SK-N-SH (cell line): ENCODE measurements at regions not wholly inside any gene's neighbourhood (a gene's known extent, or its start where the extent isn't known, plus 50 kb on each side); places are given as distances from the start of the nearest gene placed in this dataset.

ENCODE experiments used
- CTCF ChIA-PET: fragments of 300-600, 350-600 bp; formaldehyde crosslinking; extraction: SDS; loops from one replicate; lab custom pipeline; 2021; lab: Yijun Ruan, JAX
- POLR2A ChIA-PET: fragments of 350-600 bp; sonication (Branson Sonifier 250); formaldehyde crosslinking; extraction: SDS; loops from one replicate; lab custom pipeline; 2020; ENCODE audit warnings: antibody characterized with exemption, inconsistent platforms; lab: Yijun Ruan, JAX
- DNase-seq: peaks from one replicate; pipeline ENCODE4 v3.0.0; 2012
- H2AFZ ChIP-seq: fragments of 200-600 bp; sonication (generic); 2 replicates; pipeline ENCODE4 v1.8.1; 2016; ENCODE audit warnings: antibody characterized with exemption, mild to moderate bottlenecking, low read depth
- H3F3A ChIP-seq: fragments of 200-600 bp; sonication (generic); replicated peaks from 2 replicates; pipeline ENCODE3; 2016; ENCODE audit warnings: antibody characterized with exemption, mild to moderate bottlenecking; ENCODE audit not compliant: insufficient read depth
- H3K27ac ChIP-seq, 2 experiments: fragments of 200-500 bp in 1 of 2; fragments of 200-600 bp in 1 of 2; sonication (Bioruptor generic) in 1 of 2; sonication (generic), shearing (Covaris generic) in 1 of 2; 2 replicates each; pipeline versions ENCODE4 v1.5.1 to v1.6.1; 2014 to 2016; ENCODE audit warnings: low read depth in 2 of 2, inconsistent platforms in 1 of 2, low read length in 1 of 2, mild to moderate bottlenecking in 1 of 2, mixed read lengths in 1 of 2
- H3K27me3 ChIP-seq: fragments of 200-600 bp; sonication (generic), shearing (Covaris generic); 2 replicates; pipeline ENCODE4 v1.6.1; 2016; ENCODE audit warnings: mixed run types; ENCODE audit not compliant: insufficient read depth
- H3K36me3 ChIP-seq, 2 experiments: fragments of 200-500 bp in 1 of 2; fragments of 200-600 bp in 1 of 2; sonication (Bioruptor generic) in 1 of 2; sonication (generic) in 1 of 2; replicated peaks in 1 of 2; 2 replicates each; pipeline versions ENCODE3 to v1.5.1; 2014 to 2016; ENCODE audit warnings: low read length in 1 of 2, mild to moderate bottlenecking in 1 of 2; ENCODE audit not compliant: insufficient read depth in 2 of 2, control insufficient read depth in 1 of 2
- H3K4me1 ChIP-seq, 2 experiments: fragments of 200-500 bp in 1 of 2; fragments of 200-600 bp in 1 of 2; sonication (Bioruptor generic) in 1 of 2; sonication (generic), shearing (Covaris generic) in 1 of 2; 2 replicates each; pipeline versions ENCODE4 v1.5.1 to v1.6.1; 2014 to 2016; ENCODE audit warnings: low read depth in 1 of 2, low read length in 1 of 2, mixed run types in 1 of 2; ENCODE audit not compliant: insufficient read depth in 2 of 2, control insufficient read depth in 1 of 2
- H3K4me2 ChIP-seq: fragments of 200-600 bp; sonication (generic), shearing (Covaris generic); 2 replicates; pipeline ENCODE4 v1.6.1; 2017; ENCODE audit warnings: mixed run types
- H3K4me3 ChIP-seq, 2 experiments: fragments of 200-500 bp in 1 of 2; fragments of 200-600 bp in 1 of 2; sonication (Bioruptor generic) in 1 of 2; sonication (generic), shearing (Covaris generic) in 1 of 2; 2 replicates each; pipeline versions ENCODE4 v1.5.1 to v1.8.1; 2014 to 2016; ENCODE audit warnings: low read depth in 2 of 2, inconsistent platforms in 1 of 2, low read length in 1 of 2, mild to moderate bottlenecking in 1 of 2, mixed read lengths in 1 of 2, moderate library complexity in 1 of 2
- H3K79me2 ChIP-seq: fragments of 200-600 bp; sonication (generic); 2 replicates; pipeline ENCODE4 v1.8.1; 2017; ENCODE audit warnings: mild to moderate bottlenecking; ENCODE audit not compliant: insufficient read depth
- H3K9ac ChIP-seq: fragments of 200-600 bp; sonication (generic); 2 replicates; pipeline ENCODE4 v1.6.1; 2017; ENCODE audit warnings: mixed run types
- H3K9me2 ChIP-seq: fragments of 200-600 bp; sonication (generic); 2 replicates; pipeline ENCODE4 v1.6.1; 2017; ENCODE audit warnings: mixed run types
- H3K9me3 ChIP-seq: fragments of 200-600 bp; sonication (generic); 2 replicates; pipeline ENCODE4 v1.6.1; 2017; ENCODE audit warnings: mixed run types, mild to moderate bottlenecking, moderate library complexity
- H4K20me1 ChIP-seq: fragments of 200-600 bp; sonication (generic); 2 replicates; pipeline ENCODE4 v1.6.1; 2017; ENCODE audit warnings: mild to moderate bottlenecking, mixed run types; ENCODE audit not compliant: insufficient read depth
- ELF1 ChIP-seq: IDR thresholded peaks from 2 replicates; pipeline ENCODE4 v1.4.0; 2012
- FOSL2 ChIP-seq: IDR thresholded peaks from 2 replicates; pipeline ENCODE4 v1.4.0; 2012; ENCODE audit warnings: low read depth, mild to moderate bottlenecking, moderate library complexity, borderline replicate concordance
- FOXJ3 ChIP-seq: sonication (generic); formaldehyde crosslinking; IDR thresholded peaks from 2 replicates; pipeline ENCODE4 v1.5.1; 2020; ENCODE audit warnings: mild to moderate bottlenecking, missing genetic modification reagents
- GABPA ChIP-seq: IDR thresholded peaks from 2 replicates; pipeline ENCODE4 v1.4.0; 2012; ENCODE audit warnings: low read depth, mild to moderate bottlenecking
- MEF2A ChIP-seq: IDR thresholded peaks from 2 replicates; pipeline ENCODE4 v1.4.0; 2012; ENCODE audit warnings: low read depth, borderline replicate concordance
- NFIC ChIP-seq: IDR thresholded peaks from 2 replicates; pipeline ENCODE4 v1.4.0; 2012; ENCODE audit warnings: borderline replicate concordance
- NRF1 ChIP-seq: IDR thresholded peaks from 2 replicates; pipeline ENCODE4 v1.6.1; 2012; ENCODE audit warnings: low read depth, mild to moderate bottlenecking, low read length
- RFX5 ChIP-seq: IDR thresholded peaks from 2 replicates; pipeline ENCODE4 v1.6.1; 2012; ENCODE audit warnings: mild to moderate bottlenecking, improper control_type of control experiment, low read length
- SMC3 ChIP-seq: IDR thresholded peaks from 2 replicates; pipeline ENCODE4 v1.6.1; 2012; ENCODE audit warnings: low read depth, low read length, improper control_type of control experiment
- YY1 ChIP-seq: IDR thresholded peaks from 2 replicates; pipeline ENCODE4 v1.4.0; 2012; ENCODE audit warnings: low read depth, mild to moderate bottlenecking
- WGBS: methylation state at CpG from one replicate; pipeline ENCODE4 v1.1.6; 2017; ENCODE audit warnings: low lambda C conversion rate; 5-methylcytosine and 5-hydroxymethylcytosine counted together
- TF ChIP-seq, protein P1 (sequence below): fragments of 200-600 bp; sonication (generic); IDR thresholded peaks from 2 replicates; pipeline ENCODE4 v1.6.1; 2017; ENCODE audit warnings: antibody characterized with exemption, mild to moderate bottlenecking, moderate library complexity
- TF ChIP-seq, protein P2 (sequence below): fragments of 150-350 bp; IDR thresholded peaks from 2 replicates; pipeline ENCODE4 v1.6.1; 2016; ENCODE audit warnings: mild to moderate bottlenecking, low read depth, low read length
- TF ChIP-seq, protein P3 (sequence below): fragments of 150-350 bp; IDR thresholded peaks from 2 replicates; pipeline ENCODE4 v1.6.1; 2017; ENCODE audit warnings: antibody characterized with exemption, low read length, low read depth, borderline replicate concordance

DNA sequence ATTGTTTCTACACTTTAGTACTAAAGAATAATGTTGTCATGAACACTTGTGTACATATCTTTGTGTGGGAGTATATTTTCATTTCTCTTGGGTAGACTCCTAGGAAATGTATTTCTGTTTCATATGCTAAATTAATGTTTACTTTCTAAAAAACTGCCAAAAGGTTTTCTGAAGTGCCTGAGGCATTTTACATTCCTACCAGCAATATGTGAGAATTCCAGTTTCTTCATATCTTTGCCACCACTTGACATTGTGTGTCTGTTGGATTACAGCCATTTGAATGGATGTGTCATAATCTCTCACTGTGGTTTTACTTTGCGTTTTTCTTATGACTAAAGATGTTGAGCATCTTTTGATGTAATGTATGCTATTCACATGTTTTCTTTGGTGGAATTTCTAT, 428.2 kb upstream of the KCNH7 start:
- no peaks in the 10 kb centered on the region for H4K20me1 ChIP-seq
- no peaks in the 10 kb centered on the region for H3K4me1 ChIP-seq
- DNase-seq = no peak
- CTCF ChIA-PET = no interaction called here
- H3K4me2 ChIP-seq = no peak overlapping the region
- no peaks in the 10 kb centered on the region for H3K9me2 ChIP-seq
- H3K27me3 ChIP-seq = no peaks in the 10 kb centered on the region
- no peaks in the 10 kb centered on the region for H3K9me3 ChIP-seq
- 0% methylated on average over 1 of the region's 1 CpG for WGBS
- no peaks in the 10 kb centered on the region for H3F3A ChIP-seq
- POLR2A ChIA-PET = no interaction called here
- H3K79me2 ChIP-seq = no peaks in the 10 kb centered on the region
- no peaks in the 10 kb centered on the region for H3K36me3 ChIP-seq
- no peak overlapping the region for H2AFZ ChIP-seq
- TF ChIP-seq RFX5 = no peak
- TF ChIP-seq NFIC = 0 out of 2 replicates have a peak, but pooled peaks have one; percentile 8
- TF ChIP-seq, protein P1, sequence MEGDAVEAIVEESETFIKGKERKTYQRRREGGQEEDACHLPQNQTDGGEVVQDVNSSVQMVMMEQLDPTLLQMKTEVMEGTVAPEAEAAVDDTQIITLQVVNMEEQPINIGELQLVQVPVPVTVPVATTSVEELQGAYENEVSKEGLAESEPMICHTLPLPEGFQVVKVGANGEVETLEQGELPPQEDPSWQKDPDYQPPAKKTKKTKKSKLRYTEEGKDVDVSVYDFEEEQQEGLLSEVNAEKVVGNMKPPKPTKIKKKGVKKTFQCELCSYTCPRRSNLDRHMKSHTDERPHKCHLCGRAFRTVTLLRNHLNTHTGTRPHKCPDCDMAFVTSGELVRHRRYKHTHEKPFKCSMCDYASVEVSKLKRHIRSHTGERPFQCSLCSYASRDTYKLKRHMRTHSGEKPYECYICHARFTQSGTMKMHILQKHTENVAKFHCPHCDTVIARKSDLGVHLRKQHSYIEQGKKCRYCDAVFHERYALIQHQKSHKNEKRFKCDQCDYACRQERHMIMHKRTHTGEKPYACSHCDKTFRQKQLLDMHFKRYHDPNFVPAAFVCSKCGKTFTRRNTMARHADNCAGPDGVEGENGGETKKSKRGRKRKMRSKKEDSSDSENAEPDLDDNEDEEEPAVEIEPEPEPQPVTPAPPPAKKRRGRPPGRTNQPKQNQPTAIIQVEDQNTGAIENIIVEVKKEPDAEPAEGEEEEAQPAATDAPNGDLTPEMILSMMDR = no peak
- peak; percentile 10; the same call in 1 of the 2 replicates for TF ChIP-seq FOSL2
- no peak for TF ChIP-seq YY1
- TF ChIP-seq GABPA = no peak
- TF ChIP-seq FOXJ3 = no peak
- TF ChIP-seq, all 33 proteins: peak for 2
- Histone ChIP-seq H3K4me3 (no peak overlapping the region), H3K9ac (no peak overlapping the region), H3K27ac (no peak overlapping the region)

DNA sequence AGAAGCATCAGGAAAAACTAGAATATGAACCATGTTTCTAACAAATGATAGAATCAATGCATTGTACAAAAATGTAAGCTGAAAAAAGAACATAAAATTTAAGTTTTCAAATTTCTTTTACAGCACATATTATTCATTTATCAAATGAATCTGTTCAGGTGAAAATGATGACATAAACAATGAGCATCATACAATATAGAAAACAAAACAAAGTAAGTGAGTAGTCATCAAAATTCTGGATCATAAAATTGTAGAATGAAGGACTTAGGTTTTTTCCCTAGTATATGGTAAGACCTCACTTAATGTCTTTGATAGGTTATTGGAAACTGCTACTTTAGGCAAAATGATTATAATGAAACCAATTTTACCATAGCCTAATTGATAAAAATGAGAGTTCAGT, 427.0 kb upstream of the KCNH7 start:
- Histone ChIP-seq H3K4me3 (no peak overlapping the region), H3K4me1 (no peaks in the 10 kb centered on the region), H3K79me2 (no peaks in the 10 kb centered on the region), H3K27me3 (no peaks in the 10 kb centered on the region), H3K27ac (no peak overlapping the region), H3K4me2 (no peak overlapping the region), H3K36me3 (no peaks in the 10 kb centered on the region), H2AFZ (no peak overlapping the region), H3F3A (no peaks in the 10 kb centered on the region), H4K20me1 (no peaks in the 10 kb centered on the region), H3K9me2 (no peaks in the 10 kb centered on the region; the same call in 1 of the 2 replicates), H3K9me3 (no peaks in the 10 kb centered on the region), H3K9ac (no peak overlapping the region)
- POLR2A ChIA-PET = no interaction called here
- CTCF ChIA-PET = interaction anchor here (0.6 kb wide), 1 partner anchor 81 kb away, joined by 3 read pairs; no protein-coding TSS in a partner anchor
- no peak for TF ChIP-seq SMC3
- no peak for TF ChIP-seq FOXJ3
- TF ChIP-seq ELF1 = no peak
- TF ChIP-seq MEF2A = no peak
- TF ChIP-seq NRF1 = no peak
- TF ChIP-seq, protein P2, sequence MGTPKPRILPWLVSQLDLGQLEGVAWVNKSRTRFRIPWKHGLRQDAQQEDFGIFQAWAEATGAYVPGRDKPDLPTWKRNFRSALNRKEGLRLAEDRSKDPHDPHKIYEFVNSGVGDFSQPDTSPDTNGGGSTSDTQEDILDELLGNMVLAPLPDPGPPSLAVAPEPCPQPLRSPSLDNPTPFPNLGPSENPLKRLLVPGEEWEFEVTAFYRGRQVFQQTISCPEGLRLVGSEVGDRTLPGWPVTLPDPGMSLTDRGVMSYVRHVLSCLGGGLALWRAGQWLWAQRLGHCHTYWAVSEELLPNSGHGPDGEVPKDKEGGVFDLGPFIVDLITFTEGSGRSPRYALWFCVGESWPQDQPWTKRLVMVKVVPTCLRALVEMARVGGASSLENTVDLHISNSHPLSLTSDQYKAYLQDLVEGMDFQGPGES = no peak
- TF ChIP-seq, protein P3, sequence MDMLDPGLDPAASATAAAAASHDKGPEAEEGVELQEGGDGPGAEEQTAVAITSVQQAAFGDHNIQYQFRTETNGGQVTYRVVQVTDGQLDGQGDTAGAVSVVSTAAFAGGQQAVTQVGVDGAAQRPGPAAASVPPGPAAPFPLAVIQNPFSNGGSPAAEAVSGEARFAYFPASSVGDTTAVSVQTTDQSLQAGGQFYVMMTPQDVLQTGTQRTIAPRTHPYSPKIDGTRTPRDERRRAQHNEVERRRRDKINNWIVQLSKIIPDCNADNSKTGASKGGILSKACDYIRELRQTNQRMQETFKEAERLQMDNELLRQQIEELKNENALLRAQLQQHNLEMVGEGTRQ = no peak
- DNase-seq = no peak
